Uterus (tissue), 3 donors: ENCODE measurements at regions not wholly inside any gene's neighbourhood (a gene's known extent, or its start where the extent isn't known, plus 50 kb on each side); places are given as distances from the start of the nearest gene placed in this dataset.

Experiments used
- DNase-seq, 2 donors: peaks; one replicate each; pipeline ENCODE4 v3.0.0-alpha.2; 2019 to 2020
- H3K27ac ChIP-seq, 2 donors: fragments of 200-600 bp; sonication (generic); 1 replicate in 1 of 2; 2 replicates in 1 of 2; pipeline ENCODE4 v1.5.1; 2016 to 2018
- H3K27me3 ChIP-seq, 2 donors: fragments of 200-600 bp; sonication (generic); one replicate each; pipeline ENCODE4 v1.5.1; 2018 to 2019; ENCODE audit warnings: control low read depth in 1 of 2
- H3K36me3 ChIP-seq, 2 donors: fragments of 200-600 bp; sonication (generic); one replicate each; pipeline ENCODE4 v1.5.1; 2019; ENCODE audit warnings: control low read depth in 1 of 2
- H3K4me1 ChIP-seq, 2 donors: fragments of 200-600 bp; sonication (generic); one replicate each; pipeline ENCODE4 v1.5.1; 2018 to 2019; ENCODE audit warnings: control low read depth in 1 of 2
- H3K4me3 ChIP-seq, 2 donors: fragments of 200-600 bp; sonication (generic); 1 replicate in 1 of 2; 2 replicates in 1 of 2; pipeline ENCODE4 v1.5.1; 2018 to 2019; ENCODE audit warnings: mild to moderate bottlenecking in 1 of 2
- H3K9me3 ChIP-seq, 2 donors: fragments of 200-600 bp; sonication (generic); one replicate each; pipeline ENCODE4 v1.5.1; 2019; ENCODE audit warnings: control low read depth in 1 of 2
- CTCF ChIP-seq, 4 experiments: fragments of 200-600 bp in 2 of 4; fragments of 450-650 bp in 2 of 4; sonication (generic) in 2 of 4; IDR thresholded peaks; one replicate each; pipeline ENCODE4 v1.5.1; 2016 to 2019; ENCODE audit warnings: antibody characterized with exemption in 4 of 4, mild to moderate bottlenecking in 2 of 4, moderate library complexity in 1 of 4
- POLR2A ChIP-seq, 2 donors: fragments of 450-650 bp; IDR thresholded peaks; one replicate each; pipeline ENCODE4 v1.6.1; 2016; ENCODE audit warnings: antibody characterized with exemption in 2 of 2, mild to moderate bottlenecking in 1 of 2, moderate library complexity in 1 of 2
- intact Hi-C: fragments of 100-400 bp; cut with DNase I; formaldehyde crosslinking; loops from one replicate; pipeline ENCODE4 v1.15.1; 2023; ENCODE audit warnings: low total_unique reads
- donor health status: DM: yes; HTN: yes; CAD: no.

GRCh38 chr5:175765858-175766257 is 105.5 kb upstream of the CPLX2 start:
- Histone ChIP-seq H3K36me3 (no peaks in the 10 kb centered on the region), H3K4me1 (no peaks in the 10 kb centered on the region), H3K9me3 (no peaks in the 10 kb centered on the region), H3K4me3 (no peak overlapping the region), H3K27me3 (no peaks in the 10 kb centered on the region), H3K27ac (no peak overlapping the region)
- TF ChIP-seq POLR2A (IDR thresholded peaks at IDR 0.05): no peak
- no peak for TF ChIP-seq CTCF (IDR thresholded peaks at IDR 0.05)
- intact Hi-C loops: no loop called here
- DNase-seq: no peak

- Histone ChIP-seq H3K4me1 (no peaks in the 10 kb centered on the region), H3K36me3 (no peaks in the 10 kb centered on the region), H3K4me3 (no peak overlapping the region), H3K27ac (no peak overlapping the region), H3K27me3 (no peaks in the 10 kb centered on the region), H3K9me3 (no peaks in the 10 kb centered on the region)
- no peak for DNase-seq
- TF ChIP-seq CTCF (IDR thresholded peaks at IDR 0.05): no peak
- TF ChIP-seq POLR2A (IDR thresholded peaks at IDR 0.05): no peak
- intact Hi-C loops: no loop called here
Observed at GRCh38 chr5:175766963-175767362, 104.4 kb upstream of the CPLX2 start.

GRCh38 chr5:175772747-175773533 is 98.4 kb upstream of the CPLX2 start:
- no peak for DNase-seq
- H3K27me3 ChIP-seq: peaks cover 0 to 4% of the 10 kb centered on the region in 2 donors

GRCh38 chr5:175773534-175774070 is 97.8 kb upstream of the CPLX2 start:
- H3K4me3 ChIP-seq: no peak overlapping the region
- intact Hi-C loops: no loop called here
- DNase-seq: no peak
- H3K27me3 ChIP-seq: peaks cover 0 to 4% of the 10 kb centered on the region in 2 donors
- no peaks in the 10 kb centered on the region for H3K36me3 ChIP-seq
- TF ChIP-seq POLR2A (IDR thresholded peaks at IDR 0.05) (no peak), CTCF (IDR thresholded peaks at IDR 0.05) (no peak)
- H3K9me3 ChIP-seq: no peaks in the 10 kb centered on the region
- H3K4me1 ChIP-seq: no peaks in the 10 kb centered on the region
- no peak overlapping the region for H3K27ac ChIP-seq

More at GRCh38 chr5:175772747-175773533, 98.4 kb upstream of the CPLX2 start:
- Histone ChIP-seq H3K36me3 (no peaks in the 10 kb centered on the region), H3K4me3 (no peak overlapping the region), H3K4me1 (no peaks in the 10 kb centered on the region), H3K9me3 (no peaks in the 10 kb centered on the region), H3K27ac (no peak overlapping the region)
- intact Hi-C loops: no loop called here
- TF ChIP-seq CTCF (IDR thresholded peaks at IDR 0.05) (no peak), POLR2A (IDR thresholded peaks at IDR 0.05) (no peak)

GRCh38 chr5:175775416-175775815 is 96.0 kb upstream of the CPLX2 start:
- H3K27ac ChIP-seq: no peak overlapping the region
- H3K27me3 ChIP-seq: peaks cover 0 to 4% of the 10 kb centered on the region in 2 donors
- H3K4me1 ChIP-seq: no peaks in the 10 kb centered on the region

More at GRCh38 chr5:175775416-175775815, 96.0 kb upstream of the CPLX2 start:
- no peaks in the 10 kb centered on the region for H3K9me3 ChIP-seq
- DNase-seq: no peak
- no peak for TF ChIP-seq CTCF (IDR thresholded peaks at IDR 0.05)
- no peak for TF ChIP-seq POLR2A (IDR thresholded peaks at IDR 0.05)
- intact Hi-C loops: no loop called here
- H3K4me3 ChIP-seq: no peak overlapping the region
- no peaks in the 10 kb centered on the region for H3K36me3 ChIP-seq
